Fibroblast of lung (primary cell): ENCODE measurements at regions not wholly inside any gene's neighbourhood (a gene's known extent, or its start where the extent isn't known, plus 50 kb on each side); places are given as distances from the start of the nearest gene placed in this dataset.

Experiments used
- EZH2 ChIP-seq: IDR thresholded peaks from 2 replicates; pipeline ENCODE4 v1.5.1; 2012; ENCODE audit warnings: low read length, control low read depth, mild to moderate bottlenecking; ENCODE audit errors: missing control alignments
- TF ChIP-seq, protein P1 (sequence below), 2 donors: IDR thresholded peaks in 1 of 2; conservative IDR thresholded peaks in 1 of 2; 1 replicate in 1 of 2; 2 replicates in 1 of 2; pipeline ENCODE4 v1.5.1; 2011 to 2012; ENCODE audit warnings: low read length in 2 of 2, control low read depth in 1 of 2, inconsistent platforms in 1 of 2, low read depth in 1 of 2, mild to moderate bottlenecking in 1 of 2

DNA sequence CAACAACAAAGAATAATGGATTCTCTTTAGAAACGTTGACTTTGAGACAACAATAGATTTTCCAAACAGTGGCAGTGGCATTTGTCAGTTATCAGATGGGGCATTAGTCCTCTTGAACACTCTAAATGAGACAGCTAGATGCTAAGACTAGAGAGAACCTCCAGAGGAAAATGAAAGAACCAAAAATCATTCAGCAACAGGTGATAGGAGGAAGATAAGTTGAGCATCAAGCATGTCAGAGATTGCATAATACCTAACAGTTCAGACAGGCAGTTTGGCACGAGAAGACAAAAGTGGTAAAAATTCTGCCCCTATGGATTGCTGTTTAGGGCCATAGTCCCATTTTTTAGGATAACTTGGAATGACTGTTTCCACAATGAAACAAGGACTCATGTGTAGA lies 67.9 kb upstream of the NOL4 start:
- TF ChIP-seq, protein P1, sequence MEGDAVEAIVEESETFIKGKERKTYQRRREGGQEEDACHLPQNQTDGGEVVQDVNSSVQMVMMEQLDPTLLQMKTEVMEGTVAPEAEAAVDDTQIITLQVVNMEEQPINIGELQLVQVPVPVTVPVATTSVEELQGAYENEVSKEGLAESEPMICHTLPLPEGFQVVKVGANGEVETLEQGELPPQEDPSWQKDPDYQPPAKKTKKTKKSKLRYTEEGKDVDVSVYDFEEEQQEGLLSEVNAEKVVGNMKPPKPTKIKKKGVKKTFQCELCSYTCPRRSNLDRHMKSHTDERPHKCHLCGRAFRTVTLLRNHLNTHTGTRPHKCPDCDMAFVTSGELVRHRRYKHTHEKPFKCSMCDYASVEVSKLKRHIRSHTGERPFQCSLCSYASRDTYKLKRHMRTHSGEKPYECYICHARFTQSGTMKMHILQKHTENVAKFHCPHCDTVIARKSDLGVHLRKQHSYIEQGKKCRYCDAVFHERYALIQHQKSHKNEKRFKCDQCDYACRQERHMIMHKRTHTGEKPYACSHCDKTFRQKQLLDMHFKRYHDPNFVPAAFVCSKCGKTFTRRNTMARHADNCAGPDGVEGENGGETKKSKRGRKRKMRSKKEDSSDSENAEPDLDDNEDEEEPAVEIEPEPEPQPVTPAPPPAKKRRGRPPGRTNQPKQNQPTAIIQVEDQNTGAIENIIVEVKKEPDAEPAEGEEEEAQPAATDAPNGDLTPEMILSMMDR (conservative IDR thresholded peaks at IDR 0.05 in 1 of 2, IDR thresholded peaks at IDR 0.05 in 1 of 2; ENCODE audit: low read depth in 1 of 2, low read length in 2 of 2): no peak
- TF ChIP-seq EZH2: no peak
